GM06990 (cell line): ENCODE measurements at regions not wholly inside any gene's neighbourhood (a gene's known extent, or its start where the extent isn't known, plus 50 kb on each side); places are given as distances from the start of the nearest gene placed in this dataset.

Source experiments
- DNase-seq: peaks from one replicate; pipeline ENCODE4 v3.0.0-alpha.2; 2011; ENCODE audit not compliant: insufficient read length; ENCODE audit errors: extremely low read depth
- H3K27me3 ChIP-seq: replicated peaks from 2 replicates; pipeline ENCODE4 v1.6.0; 2011; ENCODE audit warnings: low read length; ENCODE audit not compliant: control insufficient read depth, insufficient read depth
- H3K36me3 ChIP-seq: 2 replicates; pipeline ENCODE4 v1.5.1; 2011; ENCODE audit warnings: low read length; ENCODE audit not compliant: control insufficient read depth, insufficient read depth
- H3K4me3 ChIP-seq: replicated peaks from 2 replicates; pipeline ENCODE4 v1.5.1; 2011; ENCODE audit warnings: low read depth, mild to moderate bottlenecking, control low read depth, low read length
- TF ChIP-seq, protein P1 (sequence below): IDR thresholded peaks from 2 replicates; pipeline ENCODE4 v1.5.1; 2011; ENCODE audit warnings: low read length, control low read depth, mild to moderate bottlenecking, inconsistent platforms; ENCODE audit not compliant: insufficient read depth, poor library complexity, severe bottlenecking

DNA sequence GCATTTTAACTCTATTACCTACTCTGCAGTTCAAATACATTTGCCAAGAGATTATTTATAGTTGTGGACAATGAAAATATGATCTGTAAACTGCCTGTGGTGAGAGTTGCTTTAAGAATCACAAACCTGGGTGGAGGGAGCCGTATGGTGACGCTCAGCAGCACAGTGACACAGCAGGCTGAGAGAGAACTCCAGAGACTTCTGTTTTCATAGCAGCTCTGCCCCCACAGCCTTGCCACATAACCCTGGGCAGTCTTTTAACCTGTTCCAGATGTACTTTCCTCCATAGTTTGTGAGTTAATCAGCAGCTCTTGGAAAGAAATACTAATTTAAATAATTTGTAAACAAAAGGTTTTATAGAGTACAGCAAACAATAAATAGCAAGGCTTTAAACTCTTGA is 450.5 kb downstream of the ELAVL2 start:
- DNase-seq = no peak
- no peaks in the 10 kb centered on the region for H3K36me3 ChIP-seq
- no peak overlapping the region for H3K4me3 ChIP-seq
- TF ChIP-seq, protein P1, sequence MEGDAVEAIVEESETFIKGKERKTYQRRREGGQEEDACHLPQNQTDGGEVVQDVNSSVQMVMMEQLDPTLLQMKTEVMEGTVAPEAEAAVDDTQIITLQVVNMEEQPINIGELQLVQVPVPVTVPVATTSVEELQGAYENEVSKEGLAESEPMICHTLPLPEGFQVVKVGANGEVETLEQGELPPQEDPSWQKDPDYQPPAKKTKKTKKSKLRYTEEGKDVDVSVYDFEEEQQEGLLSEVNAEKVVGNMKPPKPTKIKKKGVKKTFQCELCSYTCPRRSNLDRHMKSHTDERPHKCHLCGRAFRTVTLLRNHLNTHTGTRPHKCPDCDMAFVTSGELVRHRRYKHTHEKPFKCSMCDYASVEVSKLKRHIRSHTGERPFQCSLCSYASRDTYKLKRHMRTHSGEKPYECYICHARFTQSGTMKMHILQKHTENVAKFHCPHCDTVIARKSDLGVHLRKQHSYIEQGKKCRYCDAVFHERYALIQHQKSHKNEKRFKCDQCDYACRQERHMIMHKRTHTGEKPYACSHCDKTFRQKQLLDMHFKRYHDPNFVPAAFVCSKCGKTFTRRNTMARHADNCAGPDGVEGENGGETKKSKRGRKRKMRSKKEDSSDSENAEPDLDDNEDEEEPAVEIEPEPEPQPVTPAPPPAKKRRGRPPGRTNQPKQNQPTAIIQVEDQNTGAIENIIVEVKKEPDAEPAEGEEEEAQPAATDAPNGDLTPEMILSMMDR = no peak
- no peaks in the 10 kb centered on the region for H3K27me3 ChIP-seq

DNA sequence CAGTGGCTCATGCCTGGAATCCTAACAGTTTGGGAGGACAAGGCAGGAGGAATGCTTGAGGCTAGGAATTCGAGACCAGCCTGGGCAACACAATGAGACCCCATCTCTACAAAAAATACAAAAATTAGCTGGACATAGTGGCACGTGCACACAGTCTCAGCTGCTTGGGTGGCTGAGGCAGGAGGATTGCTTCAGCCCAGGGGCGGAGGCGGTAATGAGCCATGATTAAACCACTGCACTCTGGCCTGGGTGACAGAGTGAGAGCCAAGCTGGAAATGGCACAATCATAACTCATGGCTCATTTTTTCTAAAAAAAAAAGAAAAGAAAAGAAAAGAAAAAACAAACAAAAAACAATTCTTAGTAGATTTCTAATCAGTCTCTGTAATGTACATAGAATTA is 446.2 kb downstream of the ELAVL2 start:
- TF ChIP-seq, protein P1 = no peak
- Histone ChIP-seq H3K36me3 (no peaks in the 10 kb centered on the region), H3K4me3 (no peak overlapping the region), H3K27me3 (no peaks in the 10 kb centered on the region)
- DNase-seq = no peak

DNA sequence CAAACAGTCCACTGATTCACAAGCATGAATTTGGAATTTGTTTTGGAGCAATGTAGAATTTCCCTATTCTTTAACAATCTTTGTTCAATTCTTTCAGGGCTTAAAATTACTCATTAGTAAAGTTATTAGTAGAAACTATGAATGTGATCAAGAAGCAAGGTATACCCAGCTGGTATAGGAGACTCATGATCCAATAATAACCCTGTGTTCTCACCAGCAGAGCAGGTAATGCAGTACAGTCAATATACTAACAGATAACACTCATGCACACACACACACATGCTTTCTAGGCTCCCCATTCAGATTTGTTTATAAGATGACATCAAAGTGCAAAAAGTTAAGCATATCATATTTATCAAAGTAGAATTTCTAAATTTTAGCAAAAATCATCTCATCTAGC is 445.2 kb downstream of the ELAVL2 start:
- TF ChIP-seq, protein P1 = no peak
- Histone ChIP-seq H3K27me3 (no peaks in the 10 kb centered on the region), H3K4me3 (no peak overlapping the region), H3K36me3 (no peaks in the 10 kb centered on the region)
- no peak for DNase-seq

DNA sequence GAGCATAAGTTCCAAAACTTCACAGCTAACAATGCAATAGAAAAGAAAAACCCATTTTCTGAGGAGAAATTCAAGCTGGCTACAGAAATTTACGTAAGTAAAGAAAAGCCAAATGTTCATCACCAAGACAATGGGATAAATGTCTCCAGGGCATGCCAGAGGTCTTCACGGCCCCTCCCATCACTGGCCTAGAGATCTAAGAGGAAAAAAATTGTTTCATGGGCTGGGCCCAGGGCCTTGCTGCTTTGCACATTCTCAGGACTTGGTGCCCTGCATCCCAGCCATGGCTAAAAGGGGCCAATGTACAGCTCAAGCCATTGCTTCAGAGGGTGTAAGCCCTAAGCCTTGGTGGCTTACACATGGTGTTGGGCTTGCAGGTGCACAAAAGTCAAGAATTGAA is 443.6 kb downstream of the ELAVL2 start:
- Histone ChIP-seq H3K4me3 (no peak overlapping the region), H3K36me3 (no peaks in the 10 kb centered on the region), H3K27me3 (no peaks in the 10 kb centered on the region)
- DNase-seq = no peak
- TF ChIP-seq, protein P1 = no peak

DNA sequence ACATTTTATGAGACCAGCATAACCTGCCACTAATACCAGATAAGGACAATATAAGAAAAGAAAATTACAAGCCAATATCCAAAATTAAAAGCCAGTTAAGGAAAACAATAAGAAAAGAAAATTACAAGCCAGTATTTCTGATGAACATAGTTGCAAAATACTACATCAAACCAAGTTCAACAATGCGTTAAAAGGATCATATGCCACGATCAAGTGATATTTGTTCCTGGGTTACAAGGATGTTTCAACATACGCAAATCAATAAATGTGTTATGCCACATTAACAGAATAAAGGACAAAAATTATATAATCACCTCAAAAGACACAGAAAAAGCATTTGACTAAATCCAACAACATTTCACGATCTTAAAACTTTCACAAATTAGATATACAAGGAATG is 431.9 kb downstream of the ELAVL2 start:
- Histone ChIP-seq H3K36me3 (no peaks in the 10 kb centered on the region), H3K27me3 (no peaks in the 10 kb centered on the region), H3K4me3 (no peak overlapping the region)
- TF ChIP-seq, protein P1 = no peak
- DNase-seq = no peak

DNA sequence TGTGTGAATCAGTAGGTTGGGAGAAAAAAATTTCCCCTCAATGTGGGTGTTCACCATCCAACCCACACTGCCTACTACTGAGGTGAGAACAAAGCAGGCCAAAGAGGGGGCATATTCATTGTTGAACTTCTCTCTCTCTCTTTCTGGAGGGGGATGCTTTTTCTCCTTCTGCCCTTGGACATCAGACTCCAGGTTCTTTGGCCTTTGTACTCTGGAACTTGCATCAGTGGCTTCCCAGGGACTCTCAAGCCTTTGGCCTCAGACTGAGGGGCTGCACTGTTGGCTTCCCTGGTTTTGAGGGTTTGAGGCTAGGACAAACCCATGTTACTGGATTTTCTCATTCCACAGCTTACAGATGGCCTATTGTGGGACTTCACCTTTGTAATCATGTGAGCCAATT is 417.2 kb downstream of the ELAVL2 start:
- no peak overlapping the region for H3K4me3 ChIP-seq
- TF ChIP-seq, protein P1 = no peak
- no peaks in the 10 kb centered on the region for H3K36me3 ChIP-seq
- no peak for DNase-seq
- no peaks in the 10 kb centered on the region for H3K27me3 ChIP-seq
